ENCODE measurements at regions not wholly inside any gene's neighbourhood (a gene's known extent, or its start where the extent isn't known, plus 50 kb on each side); places are given as distances from the start of the nearest gene placed in this dataset.

DNA sequence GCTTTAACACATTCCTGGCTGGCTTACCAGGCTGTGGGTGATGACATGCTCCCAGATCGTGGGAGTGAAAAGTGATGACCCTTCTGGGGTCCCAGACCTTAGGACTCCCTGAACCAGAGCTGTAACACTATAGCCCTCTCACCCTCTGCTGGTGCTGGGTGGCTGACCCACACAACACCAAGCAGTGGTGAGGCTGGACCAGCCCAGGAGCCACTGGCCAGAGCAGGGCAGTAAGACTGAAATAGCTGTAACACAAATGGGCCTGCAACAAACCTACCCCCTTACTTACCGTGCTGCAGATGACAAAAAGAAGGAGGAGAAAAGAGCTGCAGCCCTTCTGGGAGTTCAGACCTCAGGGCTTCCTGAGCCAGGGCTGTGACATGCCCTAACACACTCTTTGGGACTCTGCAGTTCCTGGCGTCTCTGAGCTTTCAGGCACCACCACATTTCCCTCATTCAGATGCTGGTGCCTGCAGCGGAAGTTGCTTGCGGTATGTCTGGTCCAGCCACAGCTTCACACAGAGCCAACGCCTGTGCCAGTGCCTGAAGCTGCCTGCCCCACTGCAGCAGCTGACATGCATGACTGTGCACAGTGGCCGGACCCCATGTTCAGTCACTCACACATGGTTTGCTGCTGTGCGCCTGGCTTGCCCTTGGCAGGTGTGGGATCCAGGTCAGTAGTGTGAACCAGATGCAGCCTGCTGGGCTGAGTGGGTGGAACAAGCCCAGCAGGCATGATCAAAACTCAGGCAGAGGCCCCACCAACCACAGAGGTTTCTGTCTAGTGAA, 1247.4 kb downstream of the EFNA5 start:
- no peak for TF ChIP-seq EP300 (IDR thresholded peaks at IDR 0.05; ENCODE audit: borderline replicate concordance)
- TF ChIP-seq CEBPB (IDR thresholded peaks at IDR 0.05): no peak
- TF ChIP-seq TAF1 (IDR thresholded peaks at IDR 0.05; ENCODE audit: low read depth): no peak
- TF ChIP-seq TCF12 (IDR thresholded peaks at IDR 0.05; ENCODE audit: low read depth): no peak
- no peak for TF ChIP-seq REST (IDR thresholded peaks at IDR 0.05; ENCODE audit: low read depth)
- no peak for TF ChIP-seq RAD21 (IDR thresholded peaks at IDR 0.05; ENCODE audit: low read depth)
- TF ChIP-seq, protein P1, sequence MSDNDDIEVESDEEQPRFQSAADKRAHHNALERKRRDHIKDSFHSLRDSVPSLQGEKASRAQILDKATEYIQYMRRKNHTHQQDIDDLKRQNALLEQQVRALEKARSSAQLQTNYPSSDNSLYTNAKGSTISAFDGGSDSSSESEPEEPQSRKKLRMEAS (IDR thresholded peaks at IDR 0.05): no peak
- no peak for TF ChIP-seq YY1 (IDR thresholded peaks at IDR 0.05; ENCODE audit: low read depth)
- TF ChIP-seq FOXM1 (IDR thresholded peaks at IDR 0.05; ENCODE audit: borderline replicate concordance, low read depth): no peak
